Lower lobe of right lung (tissue), 2 donors: ENCODE measurements at regions not wholly inside any gene's neighbourhood (a gene's known extent, or its start where the extent isn't known, plus 50 kb on each side); places are given as distances from the start of the nearest gene placed in this dataset.

Source experiments
- ATAC-seq, 2 donors: fragments of 200-7000 bp; cut with Tn5 transposase; one replicate each; pipeline ENCODE4 v1.9.1; 2020 to 2022; ENCODE audit warnings: mild to moderate bottlenecking in 2 of 2, moderate library complexity in 2 of 2
- DNase-seq: peaks from one replicate; pipeline ENCODE4 v3.0.0-alpha.2; 2020
- H3K27ac ChIP-seq: fragments of 200-600 bp; one replicate; pipeline ENCODE4 v1.8.0; 2022
- H3K27me3 ChIP-seq: fragments of 200-600 bp; one replicate; pipeline ENCODE4 v1.8.0; 2022; ENCODE audit warnings: low read depth
- H3K36me3 ChIP-seq: fragments of 200-600 bp; one replicate; pipeline ENCODE4 v1.8.0; 2022; ENCODE audit warnings: mild to moderate bottlenecking
- H3K4me1 ChIP-seq: fragments of 200-600 bp; one replicate; pipeline ENCODE4 v1.8.0; 2022
- H3K4me3 ChIP-seq: fragments of 200-600 bp; one replicate; pipeline ENCODE4 v1.8.0; 2022; ENCODE audit warnings: mild to moderate bottlenecking
- H3K9me3 ChIP-seq: fragments of 200-600 bp; one replicate; pipeline ENCODE4 v1.8.0; 2022
- intact Hi-C: fragments of 100-400 bp; cut with DNase I; formaldehyde crosslinking; loops from one replicate; pipeline ENCODE4 v1.11.0; 2022
- TF ChIP-seq, protein P1 (sequence below): fragments of 200-600 bp; IDR thresholded peaks from one replicate; pipeline ENCODE4 v1.8.0; 2022; ENCODE audit warnings: antibody characterized with exemption, mild to moderate bottlenecking
- donor health status: DM: no; HTN: yes; CAD: no; lungs with severe emphysema.

DNA sequence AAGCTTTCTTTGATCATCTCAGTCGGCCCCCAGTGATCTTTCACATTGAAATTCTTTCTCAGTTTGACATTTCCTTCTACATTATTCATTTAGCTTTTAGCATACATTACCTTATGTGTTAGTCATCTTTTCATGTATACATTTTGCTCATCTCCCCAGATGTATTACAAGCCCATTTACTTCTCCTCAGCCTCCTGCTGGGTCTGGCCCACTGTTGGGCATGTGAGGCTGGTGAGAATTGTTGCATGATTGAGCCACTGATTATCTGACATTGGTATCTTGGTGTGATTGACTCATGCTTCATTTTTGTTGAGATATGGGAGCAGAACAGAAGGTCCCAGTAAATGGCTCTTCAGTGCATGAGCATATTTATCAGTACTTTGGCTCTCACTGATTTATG, 300.1 kb upstream of the DDX18 start:
- Histone ChIP-seq H3K4me1 (no peaks in the 10 kb centered on the region), H3K9me3 (no peaks in the 10 kb centered on the region), H3K27me3 (no peaks in the 10 kb centered on the region), H3K27ac (no peak overlapping the region), H3K36me3 (no peaks in the 10 kb centered on the region), H3K4me3 (no peak overlapping the region)
- no peak for ATAC-seq
- TF ChIP-seq, protein P1, sequence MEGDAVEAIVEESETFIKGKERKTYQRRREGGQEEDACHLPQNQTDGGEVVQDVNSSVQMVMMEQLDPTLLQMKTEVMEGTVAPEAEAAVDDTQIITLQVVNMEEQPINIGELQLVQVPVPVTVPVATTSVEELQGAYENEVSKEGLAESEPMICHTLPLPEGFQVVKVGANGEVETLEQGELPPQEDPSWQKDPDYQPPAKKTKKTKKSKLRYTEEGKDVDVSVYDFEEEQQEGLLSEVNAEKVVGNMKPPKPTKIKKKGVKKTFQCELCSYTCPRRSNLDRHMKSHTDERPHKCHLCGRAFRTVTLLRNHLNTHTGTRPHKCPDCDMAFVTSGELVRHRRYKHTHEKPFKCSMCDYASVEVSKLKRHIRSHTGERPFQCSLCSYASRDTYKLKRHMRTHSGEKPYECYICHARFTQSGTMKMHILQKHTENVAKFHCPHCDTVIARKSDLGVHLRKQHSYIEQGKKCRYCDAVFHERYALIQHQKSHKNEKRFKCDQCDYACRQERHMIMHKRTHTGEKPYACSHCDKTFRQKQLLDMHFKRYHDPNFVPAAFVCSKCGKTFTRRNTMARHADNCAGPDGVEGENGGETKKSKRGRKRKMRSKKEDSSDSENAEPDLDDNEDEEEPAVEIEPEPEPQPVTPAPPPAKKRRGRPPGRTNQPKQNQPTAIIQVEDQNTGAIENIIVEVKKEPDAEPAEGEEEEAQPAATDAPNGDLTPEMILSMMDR = no peak
- no peak for DNase-seq
- intact Hi-C loops = no loop called here

DNA sequence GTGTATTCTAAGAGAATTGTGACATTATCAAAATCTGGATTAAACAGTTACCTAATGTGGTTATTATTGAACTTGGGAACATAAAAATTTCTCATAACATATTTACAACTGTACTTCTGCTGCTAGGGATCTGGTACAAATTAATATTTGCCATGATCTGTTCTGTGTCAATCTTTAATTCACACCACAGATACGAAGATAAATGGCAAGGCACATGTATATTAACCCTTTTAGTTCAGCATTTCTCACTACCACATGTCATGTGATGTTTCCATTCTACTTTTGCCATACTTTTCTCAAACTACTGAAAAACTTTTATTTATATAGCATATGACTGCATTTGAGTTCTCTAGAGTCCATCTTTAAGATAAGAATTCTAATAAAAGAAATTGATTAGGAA, 295.3 kb upstream of the DDX18 start:
- no peak overlapping the region for H3K27ac ChIP-seq
- no peak for DNase-seq
- H3K4me3 ChIP-seq = no peak overlapping the region
- no peaks in the 10 kb centered on the region for H3K36me3 ChIP-seq
- no peaks in the 10 kb centered on the region for H3K4me1 ChIP-seq
- intact Hi-C loops = no loop called here
- no peak for ATAC-seq
- TF ChIP-seq, protein P1 = no peak
- H3K9me3 ChIP-seq = no peaks in the 10 kb centered on the region
- H3K27me3 ChIP-seq = no peaks in the 10 kb centered on the region

DNA sequence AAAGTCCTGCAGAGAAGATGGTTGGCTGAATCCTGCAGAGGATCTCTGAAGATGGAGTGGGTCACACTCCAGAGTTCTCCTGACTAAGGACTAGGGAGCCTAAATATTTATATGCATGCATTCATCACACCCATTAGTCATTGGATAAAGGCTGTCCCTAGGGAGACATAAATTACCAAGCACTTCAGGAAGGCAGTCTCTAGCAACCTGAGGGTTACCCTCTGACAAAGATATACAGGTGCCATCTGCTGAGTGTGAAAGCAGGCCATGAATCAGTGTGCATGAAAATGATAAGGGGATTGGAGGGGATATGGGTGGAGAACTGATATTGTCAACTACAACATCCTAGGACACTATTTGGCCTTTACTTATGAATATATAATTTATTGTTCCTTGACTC, 294.8 kb upstream of the DDX18 start:
- no peaks in the 10 kb centered on the region for H3K27me3 ChIP-seq
- ATAC-seq = no peak
- H3K4me3 ChIP-seq = no peak overlapping the region
- no peaks in the 10 kb centered on the region for H3K36me3 ChIP-seq
- H3K9me3 ChIP-seq = no peaks in the 10 kb centered on the region
- intact Hi-C loops = no loop called here
- no peaks in the 10 kb centered on the region for H3K4me1 ChIP-seq
- TF ChIP-seq, protein P1 = no peak
- no peak for DNase-seq
- H3K27ac ChIP-seq = no peak overlapping the region

DNA sequence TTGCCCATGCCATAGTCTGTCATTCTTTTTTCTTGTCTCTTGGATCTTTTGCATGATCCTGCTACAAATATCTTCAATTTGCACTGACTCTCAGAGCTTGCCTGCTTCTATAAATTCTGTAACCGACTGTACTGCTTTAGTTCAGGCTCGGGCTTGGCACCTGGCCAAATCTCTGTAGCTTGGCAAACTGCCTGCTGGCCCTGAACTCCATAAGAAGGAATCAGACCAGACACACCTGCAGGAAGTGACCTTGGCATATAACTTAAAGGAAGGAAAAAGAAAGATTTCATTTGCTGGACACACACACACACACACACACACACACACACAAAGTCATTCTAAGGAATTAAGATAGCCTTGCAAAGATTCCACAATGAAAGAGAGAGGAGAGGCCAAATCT, 291.2 kb upstream of the DDX18 start:
- TF ChIP-seq, protein P1 = no peak
- no peak overlapping the region for H3K4me3 ChIP-seq

DNA sequence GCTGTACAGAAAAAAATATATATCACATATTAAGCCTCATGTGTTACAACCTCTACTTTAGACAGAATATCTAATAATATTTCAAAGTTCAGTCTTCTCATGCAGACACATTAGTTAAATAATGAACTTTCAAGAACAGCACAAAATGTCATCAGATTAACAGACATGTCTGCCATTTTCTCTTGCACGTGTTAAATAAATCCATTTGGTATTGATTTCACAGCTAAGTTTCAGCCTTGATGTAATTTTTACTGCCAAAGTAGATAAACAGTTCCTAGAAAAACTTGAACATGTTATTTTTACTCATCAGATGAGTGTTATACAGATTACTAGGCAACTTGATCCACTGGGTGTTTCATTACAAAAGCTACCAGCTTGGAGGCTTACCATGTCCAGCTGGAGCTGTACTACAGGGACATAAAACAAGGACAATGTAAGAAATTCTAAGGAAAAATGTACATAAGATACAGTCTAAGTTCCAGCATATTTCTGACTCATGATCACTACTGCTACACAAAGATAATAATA, 290.7 kb upstream of the DDX18 start:
- H3K4me3 ChIP-seq = no peak overlapping the region
- TF ChIP-seq, protein P1 = no peak
- no peak overlapping the region for H3K27ac ChIP-seq
- no peaks in the 10 kb centered on the region for H3K27me3 ChIP-seq
- H3K36me3 ChIP-seq = no peaks in the 10 kb centered on the region
- intact Hi-C loops = no loop called here
- no peak for DNase-seq
- ATAC-seq = no peak
- H3K4me1 ChIP-seq = no peaks in the 10 kb centered on the region
- no peaks in the 10 kb centered on the region for H3K9me3 ChIP-seq

More for the DNA sequence above, 291.2 kb upstream of the DDX18 start:
- ATAC-seq (peak in 1 of 2 donors; percentile 31), DNase-seq (peak; percentile 64)
- Histone ChIP-seq H3K4me1 (no peaks in the 10 kb centered on the region), H3K27me3 (no peaks in the 10 kb centered on the region), H3K9me3 (no peaks in the 10 kb centered on the region), H3K36me3 (no peaks in the 10 kb centered on the region), H3K27ac (no peak overlapping the region)
- intact Hi-C loops = no loop called here

DNA sequence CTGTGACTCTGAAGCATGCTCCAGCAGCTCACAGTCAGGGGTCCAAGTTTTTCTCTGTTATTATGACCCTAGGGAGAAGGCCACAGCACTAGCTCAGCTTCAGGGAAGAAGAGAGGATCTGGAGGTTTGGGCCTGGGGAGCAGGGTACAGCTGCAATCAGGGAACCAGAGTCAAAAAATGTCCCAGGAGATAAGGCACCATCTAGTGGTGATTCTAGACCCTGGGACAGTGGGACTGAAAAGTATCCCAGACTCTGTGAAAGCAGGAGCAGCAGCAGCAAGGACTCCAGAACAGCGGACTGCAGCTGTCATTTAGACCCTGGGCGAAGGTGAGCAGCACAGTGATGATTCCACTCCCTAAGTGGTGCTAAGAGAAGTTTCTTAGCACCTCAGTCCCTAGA, 278.4 kb upstream of the DDX18 start:
- TF ChIP-seq, protein P1 = peak; percentile 32
- Histone ChIP-seq H3K4me3 (no peak overlapping the region), H3K4me1 (no peaks in the 10 kb centered on the region), H3K9me3 (peaks cover 3% of the 10 kb centered on the region), H3K36me3 (no peaks in the 10 kb centered on the region), H3K27me3 (no peaks in the 10 kb centered on the region), H3K27ac (no peak overlapping the region)
- intact Hi-C loops = no loop called here
- ATAC-seq (peak; percentile 18 to 40), DNase-seq (no peak)
